Thyroid gland (tissue), 4 donors: ENCODE measurements at regions not wholly inside any gene's neighbourhood (a gene's known extent, or its start where the extent isn't known, plus 50 kb on each side); places are given as distances from the start of the nearest gene placed in this dataset.

ENCODE experiments used
- CTCF ChIP-seq, 6 experiments: fragments of 200-600 bp in 3 of 6; fragments of 450-650 bp in 3 of 6; sonication (generic) in 3 of 6; IDR thresholded peaks; one replicate each; pipeline ENCODE4 v1.5.1; 2016 to 2019; ENCODE audit warnings: antibody characterized with exemption in 6 of 6, mild to moderate bottlenecking in 2 of 6, inconsistent platforms in 1 of 6, moderate library complexity in 1 of 6
- POLR2A ChIP-seq, 2 donors: fragments of 450-650 bp; IDR thresholded peaks; one replicate each; pipeline ENCODE4 v1.6.1; 2017; ENCODE audit warnings: antibody characterized with exemption in 2 of 2, mild to moderate bottlenecking in 2 of 2, moderate library complexity in 1 of 2

- TF ChIP-seq CTCF (IDR thresholded peaks at IDR 0.05): no peak
- no peak for TF ChIP-seq POLR2A (IDR thresholded peaks at IDR 0.05)
These were observed 302.2 kb downstream of the FOXL1 start for GRCh38 chr16:86880316-86881117.
